ENCODE measurements at regions not wholly inside any gene's neighbourhood (a gene's known extent, or its start where the extent isn't known, plus 50 kb on each side); places are given as distances from the start of the nearest gene placed in this dataset.

DNA sequence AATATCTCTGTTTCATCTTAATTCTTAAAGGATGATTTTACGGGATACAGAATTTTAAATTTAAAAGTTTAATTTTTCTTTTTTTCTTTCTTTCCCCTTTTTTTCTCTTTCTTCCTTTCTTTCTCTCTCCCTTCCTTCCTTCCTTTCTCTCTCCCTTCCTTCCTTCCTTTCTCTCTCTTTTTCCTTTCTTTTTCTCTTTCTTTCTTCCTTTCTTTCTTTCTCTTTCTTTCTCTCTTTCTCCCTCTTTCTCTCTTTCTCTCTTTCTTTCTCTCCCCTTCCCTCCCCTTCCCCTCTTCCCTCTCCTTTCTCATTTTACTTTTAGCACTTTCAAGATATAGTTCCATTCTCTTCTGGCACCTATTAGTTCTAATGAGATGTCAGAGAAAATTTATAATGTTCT is 61.4 kb upstream of the ADRB2 start:
- POLR2A ChIA-PET (ENCODE audit: low non-redundant PET) = no interaction called here
- H3K27ac ChIP-seq = no peak overlapping the region
- DNase-seq (ENCODE audit: low spot score) = no peak
- CTCF ChIA-PET = interaction anchor here (0.6 to 0.7 kb wide), 3 partner anchors 63 to 1526 kb away, joined by 3 read pairs; no protein-coding TSS in a partner anchor
- TF ChIP-seq, protein P1, sequence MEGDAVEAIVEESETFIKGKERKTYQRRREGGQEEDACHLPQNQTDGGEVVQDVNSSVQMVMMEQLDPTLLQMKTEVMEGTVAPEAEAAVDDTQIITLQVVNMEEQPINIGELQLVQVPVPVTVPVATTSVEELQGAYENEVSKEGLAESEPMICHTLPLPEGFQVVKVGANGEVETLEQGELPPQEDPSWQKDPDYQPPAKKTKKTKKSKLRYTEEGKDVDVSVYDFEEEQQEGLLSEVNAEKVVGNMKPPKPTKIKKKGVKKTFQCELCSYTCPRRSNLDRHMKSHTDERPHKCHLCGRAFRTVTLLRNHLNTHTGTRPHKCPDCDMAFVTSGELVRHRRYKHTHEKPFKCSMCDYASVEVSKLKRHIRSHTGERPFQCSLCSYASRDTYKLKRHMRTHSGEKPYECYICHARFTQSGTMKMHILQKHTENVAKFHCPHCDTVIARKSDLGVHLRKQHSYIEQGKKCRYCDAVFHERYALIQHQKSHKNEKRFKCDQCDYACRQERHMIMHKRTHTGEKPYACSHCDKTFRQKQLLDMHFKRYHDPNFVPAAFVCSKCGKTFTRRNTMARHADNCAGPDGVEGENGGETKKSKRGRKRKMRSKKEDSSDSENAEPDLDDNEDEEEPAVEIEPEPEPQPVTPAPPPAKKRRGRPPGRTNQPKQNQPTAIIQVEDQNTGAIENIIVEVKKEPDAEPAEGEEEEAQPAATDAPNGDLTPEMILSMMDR (conservative IDR thresholded peaks at IDR 0.05; ENCODE audit: low read depth) = no peak

DNA sequence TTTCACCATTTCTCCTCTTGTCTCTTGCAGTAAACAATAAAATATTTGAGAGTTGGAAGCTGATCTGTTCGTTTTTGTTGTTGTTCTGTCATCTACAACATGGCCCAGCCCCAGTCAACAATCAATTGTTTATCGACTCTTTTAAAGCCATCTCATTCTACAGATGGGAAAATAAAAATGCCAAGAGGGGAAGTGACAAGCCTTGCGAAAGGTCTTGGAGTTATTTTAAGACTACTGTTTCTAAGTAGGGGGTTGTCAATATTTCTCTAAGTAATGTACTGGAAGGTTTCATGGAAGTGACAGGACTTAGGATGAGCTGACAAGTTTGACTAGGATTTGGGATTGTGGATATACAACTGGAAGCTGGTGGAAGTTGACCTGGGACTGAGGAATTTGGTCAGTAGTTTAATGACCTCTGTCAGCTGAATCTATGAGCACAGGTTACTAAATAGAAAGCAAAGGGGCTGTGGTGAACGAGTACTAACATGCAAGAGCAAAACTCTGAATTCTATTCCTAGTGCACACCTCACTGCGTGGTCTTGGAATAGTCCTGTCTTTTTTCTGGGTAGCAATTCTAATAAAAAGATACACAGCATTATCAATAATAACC is 57.5 kb upstream of the ADRB2 start:
- CTCF ChIA-PET = interaction anchor here (0.5 to 1.7 kb wide), 4 partner anchors 25 to 267 kb away, joined by 3 to 5 read pairs (median 3); no protein-coding TSS in a partner anchor
- POLR2A ChIA-PET (ENCODE audit: low non-redundant PET) = no interaction called here

DNA sequence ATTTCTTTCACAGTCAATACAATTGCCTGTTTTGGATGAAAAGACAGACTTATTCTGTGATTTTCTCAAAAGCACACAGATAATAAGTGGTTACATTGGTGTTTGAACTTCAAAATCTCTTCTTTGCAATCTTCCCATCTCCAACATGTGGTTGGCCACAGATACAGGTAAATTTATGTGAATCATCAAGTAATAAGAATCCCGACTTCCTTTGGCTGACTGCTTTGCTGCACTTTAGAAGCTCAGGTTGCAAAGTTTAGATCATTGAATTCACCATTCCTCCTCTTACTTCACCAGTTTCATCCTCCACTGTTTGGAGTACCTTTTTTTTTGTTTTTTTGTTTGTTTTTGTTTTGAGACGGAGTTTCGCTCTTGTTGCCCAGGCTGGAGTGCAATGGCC is 56.5 kb upstream of the ADRB2 start:
- H3K27ac ChIP-seq = no peak overlapping the region
- ChIA-PET POLR2A (ENCODE audit: low non-redundant PET) (no interaction called here), CTCF (interaction anchor here (1.7 kb wide), 1 partner anchor 28 kb away, joined by 5 read pairs; no protein-coding TSS in a partner anchor)
- TF ChIP-seq, protein P1 (conservative IDR thresholded peaks at IDR 0.05; ENCODE audit: low read depth) = no peak
- no peak for DNase-seq (ENCODE audit: low spot score)

More for the DNA sequence above, 57.5 kb upstream of the ADRB2 start:
- no peak overlapping the region for H3K27ac ChIP-seq
- TF ChIP-seq, protein P1 (conservative IDR thresholded peaks at IDR 0.05; ENCODE audit: low read depth) = no peak
- DNase-seq (ENCODE audit: low spot score) = no peak

DNA sequence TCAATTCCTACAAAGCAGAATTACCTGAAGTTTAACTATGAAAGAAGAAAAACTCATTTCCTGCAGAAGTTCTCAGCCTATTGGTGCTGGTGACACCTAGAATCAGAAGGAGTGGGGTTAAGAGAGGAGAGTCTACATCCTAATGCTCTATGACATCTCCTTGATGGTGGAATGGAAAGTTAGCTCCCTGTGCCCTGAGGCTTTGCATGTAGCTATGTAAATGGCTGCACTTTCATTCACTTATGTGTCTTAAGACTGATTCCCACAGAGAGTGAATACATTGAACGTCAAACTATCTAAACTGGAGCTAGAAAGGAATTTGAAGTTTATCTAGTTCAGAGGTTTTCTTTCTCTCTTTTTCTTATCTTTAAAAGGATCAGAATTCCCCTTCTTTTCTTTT is 52.1 kb upstream of the ADRB2 start:
- TF ChIP-seq, protein P1 (conservative IDR thresholded peaks at IDR 0.05; ENCODE audit: low read depth) = no peak
- no peak overlapping the region for H3K27ac ChIP-seq
- CTCF ChIA-PET = interaction anchor here (0.6 kb wide), 1 partner anchor 692 kb away, joined by 7 read pairs; no protein-coding TSS in a partner anchor
- POLR2A ChIA-PET (ENCODE audit: low non-redundant PET) = interaction anchor here (0.6 kb wide), 1 partner anchor 153 kb away, joined by 5 read pairs; no protein-coding TSS in a partner anchor
- DNase-seq (ENCODE audit: low spot score) = no peak

DNA sequence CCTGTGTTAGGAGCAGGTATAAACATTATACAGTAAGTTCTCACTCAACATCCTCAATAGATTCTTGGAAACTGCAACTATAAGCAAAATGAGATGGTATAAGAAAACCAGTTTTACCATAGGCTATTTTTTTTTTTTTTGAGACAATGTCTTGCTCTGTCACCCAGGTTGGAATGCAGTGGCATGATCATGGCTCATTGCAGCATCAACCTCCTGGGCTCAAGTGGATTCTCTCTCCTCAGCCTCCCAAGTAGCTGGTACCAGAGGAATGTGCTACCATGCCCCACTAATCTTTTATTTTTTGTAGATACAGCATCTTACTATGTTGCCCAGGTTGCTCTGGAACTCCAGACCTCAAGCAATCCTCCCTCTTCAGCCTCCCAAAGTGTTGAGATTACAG is 50.1 kb upstream of the ADRB2 start:
- ChIA-PET CTCF (interaction anchor here (0.6 to 1.7 kb wide), 3 partner anchors 12 to 52 kb away, joined by 3 to 4 read pairs (median 3); no protein-coding TSS in a partner anchor), POLR2A (ENCODE audit: low non-redundant PET) (no interaction called here)
- TF ChIP-seq, protein P1 (conservative IDR thresholded peaks at IDR 0.05; ENCODE audit: low read depth) = no peak
- no peak for DNase-seq (ENCODE audit: low spot score)
- H3K27ac ChIP-seq = peak overlapping the region; percentile 62; the same call in 1 of the 2 replicates

Measured in RWPE1 (cell line).